Neural cell (in vitro differentiated cells): ENCODE measurements at regions not wholly inside any gene's neighbourhood (a gene's known extent, or its start where the extent isn't known, plus 50 kb on each side); places are given as distances from the start of the nearest gene placed in this dataset.

Experiments used
- EP300 ChIP-seq: fragments of 450-650 bp; conservative IDR thresholded peaks from 2 replicates; pipeline ENCODE4 v1.6.1; 2014; ENCODE audit warnings: antibody characterized with exemption, mild to moderate bottlenecking, moderate library complexity; ENCODE audit not compliant: poor library complexity, severe bottlenecking
- POLR2AphosphoS5 ChIP-seq: IDR thresholded peaks from 2 replicates; pipeline ENCODE4 v1.6.1; 2012
- RAD21 ChIP-seq: fragments of 450-650 bp; conservative IDR thresholded peaks from 2 replicates; pipeline ENCODE4 v1.6.1; 2014; ENCODE audit warnings: antibody characterized with exemption, mild to moderate bottlenecking, moderate library complexity
- TAF1 ChIP-seq: IDR thresholded peaks from 2 replicates; pipeline ENCODE4 v1.6.1; 2012; ENCODE audit warnings: low read depth
- TF ChIP-seq, protein P1 (sequence below): fragments of 450-650 bp; IDR thresholded peaks from 2 replicates; pipeline ENCODE4 v1.5.1; 2014; ENCODE audit warnings: antibody characterized with exemption, mild to moderate bottlenecking, moderate library complexity; ENCODE audit not compliant: poor library complexity, severe bottlenecking
- TF ChIP-seq, protein P2 (sequence below): IDR thresholded peaks from 2 replicates; pipeline ENCODE4 v1.6.1; 2012; ENCODE audit warnings: borderline replicate concordance

DNA sequence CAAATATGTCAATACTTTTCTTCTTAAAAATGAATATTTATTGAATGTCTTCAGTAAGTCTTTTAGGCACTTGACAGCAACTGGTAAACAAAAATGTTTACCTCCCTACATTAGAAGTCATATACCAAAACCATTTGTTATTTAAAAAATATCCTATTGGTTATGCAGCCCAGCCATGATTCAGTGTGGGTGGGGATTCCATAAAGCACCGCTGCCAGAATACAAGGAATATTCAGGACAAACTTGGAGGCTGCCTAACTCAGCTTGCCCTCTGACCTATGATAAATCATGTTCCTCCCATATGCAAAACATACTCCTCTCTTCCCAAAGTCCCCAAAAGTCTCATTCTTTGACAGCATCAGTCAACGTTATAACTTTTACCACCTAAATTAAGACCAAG is 486.8 kb upstream of the IRAK1BP1 start:
- TF ChIP-seq TAF1 (no peak), EP300 (no peak), POLR2AphosphoS5 (no peak), RAD21 (no peak)
- TF ChIP-seq, protein P1, sequence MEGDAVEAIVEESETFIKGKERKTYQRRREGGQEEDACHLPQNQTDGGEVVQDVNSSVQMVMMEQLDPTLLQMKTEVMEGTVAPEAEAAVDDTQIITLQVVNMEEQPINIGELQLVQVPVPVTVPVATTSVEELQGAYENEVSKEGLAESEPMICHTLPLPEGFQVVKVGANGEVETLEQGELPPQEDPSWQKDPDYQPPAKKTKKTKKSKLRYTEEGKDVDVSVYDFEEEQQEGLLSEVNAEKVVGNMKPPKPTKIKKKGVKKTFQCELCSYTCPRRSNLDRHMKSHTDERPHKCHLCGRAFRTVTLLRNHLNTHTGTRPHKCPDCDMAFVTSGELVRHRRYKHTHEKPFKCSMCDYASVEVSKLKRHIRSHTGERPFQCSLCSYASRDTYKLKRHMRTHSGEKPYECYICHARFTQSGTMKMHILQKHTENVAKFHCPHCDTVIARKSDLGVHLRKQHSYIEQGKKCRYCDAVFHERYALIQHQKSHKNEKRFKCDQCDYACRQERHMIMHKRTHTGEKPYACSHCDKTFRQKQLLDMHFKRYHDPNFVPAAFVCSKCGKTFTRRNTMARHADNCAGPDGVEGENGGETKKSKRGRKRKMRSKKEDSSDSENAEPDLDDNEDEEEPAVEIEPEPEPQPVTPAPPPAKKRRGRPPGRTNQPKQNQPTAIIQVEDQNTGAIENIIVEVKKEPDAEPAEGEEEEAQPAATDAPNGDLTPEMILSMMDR: no peak
- TF ChIP-seq, protein P2, sequence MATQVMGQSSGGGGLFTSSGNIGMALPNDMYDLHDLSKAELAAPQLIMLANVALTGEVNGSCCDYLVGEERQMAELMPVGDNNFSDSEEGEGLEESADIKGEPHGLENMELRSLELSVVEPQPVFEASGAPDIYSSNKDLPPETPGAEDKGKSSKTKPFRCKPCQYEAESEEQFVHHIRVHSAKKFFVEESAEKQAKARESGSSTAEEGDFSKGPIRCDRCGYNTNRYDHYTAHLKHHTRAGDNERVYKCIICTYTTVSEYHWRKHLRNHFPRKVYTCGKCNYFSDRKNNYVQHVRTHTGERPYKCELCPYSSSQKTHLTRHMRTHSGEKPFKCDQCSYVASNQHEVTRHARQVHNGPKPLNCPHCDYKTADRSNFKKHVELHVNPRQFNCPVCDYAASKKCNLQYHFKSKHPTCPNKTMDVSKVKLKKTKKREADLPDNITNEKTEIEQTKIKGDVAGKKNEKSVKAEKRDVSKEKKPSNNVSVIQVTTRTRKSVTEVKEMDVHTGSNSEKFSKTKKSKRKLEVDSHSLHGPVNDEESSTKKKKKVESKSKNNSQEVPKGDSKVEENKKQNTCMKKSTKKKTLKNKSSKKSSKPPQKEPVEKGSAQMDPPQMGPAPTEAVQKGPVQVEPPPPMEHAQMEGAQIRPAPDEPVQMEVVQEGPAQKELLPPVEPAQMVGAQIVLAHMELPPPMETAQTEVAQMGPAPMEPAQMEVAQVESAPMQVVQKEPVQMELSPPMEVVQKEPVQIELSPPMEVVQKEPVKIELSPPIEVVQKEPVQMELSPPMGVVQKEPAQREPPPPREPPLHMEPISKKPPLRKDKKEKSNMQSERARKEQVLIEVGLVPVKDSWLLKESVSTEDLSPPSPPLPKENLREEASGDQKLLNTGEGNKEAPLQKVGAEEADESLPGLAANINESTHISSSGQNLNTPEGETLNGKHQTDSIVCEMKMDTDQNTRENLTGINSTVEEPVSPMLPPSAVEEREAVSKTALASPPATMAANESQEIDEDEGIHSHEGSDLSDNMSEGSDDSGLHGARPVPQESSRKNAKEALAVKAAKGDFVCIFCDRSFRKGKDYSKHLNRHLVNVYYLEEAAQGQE: no peak
